Endothelial cell of umbilical vein (primary cell): ENCODE measurements at regions not wholly inside any gene's neighbourhood (a gene's known extent, or its start where the extent isn't known, plus 50 kb on each side); places are given as distances from the start of the nearest gene placed in this dataset.

Source experiments
- BruUV-seq: library from RNA; stranded (reverse); fragments of 400-500 nt; replicated peaks from 2 replicates; lab custom pipeline; 2021; lab: Mats Ljungman, UMichigan
- CTCF ChIA-PET: fragments of 300-600, 350-600 bp; sonication (Branson Sonifier 250); formaldehyde crosslinking; loops from one replicate; lab custom pipeline; 2021; ENCODE audit warnings: antibody characterized with exemption, inconsistent platforms; lab: Charles Lee
- POLR2A ChIA-PET: fragments of 300-600, 350-600 bp; sonication (Branson Sonifier 250); formaldehyde crosslinking; loops from one replicate; lab custom pipeline; 2021; ENCODE audit warnings: antibody characterized with exemption, inconsistent platforms; lab: Charles Lee
- DNase-seq: peaks from one replicate; pipeline ENCODE4 v3.0.0-alpha.2; 2011; ENCODE audit warnings: low read depth, low spot score
- FAIRE-seq: peaks from 2 replicates; lab custom pipeline; 2011; peaks lifted over from hg19 to GRCh38; lab: Jason Lieb, UNC
- H2AFZ ChIP-seq: 2 replicates; pipeline ENCODE4 v1.6.0; 2012; ENCODE audit warnings: low read depth, low read length, control low read depth, inconsistent platforms
- H3K27ac ChIP-seq: 2 replicates; pipeline ENCODE4 v1.5.1; 2011; ENCODE audit warnings: low read depth, mild to moderate bottlenecking, control low read depth, low read length, moderate library complexity; ENCODE audit not compliant: insufficient read depth
- H3K27me3 ChIP-seq, 2 experiments: 2 replicates each; pipeline versions ENCODE4 v1.6.0 to v1.6.1; 2011; ENCODE audit warnings: low read length in 2 of 2, mixed read lengths in 1 of 2; ENCODE audit not compliant: control insufficient read depth in 2 of 2, insufficient read depth in 2 of 2
- H3K36me3 ChIP-seq, 2 experiments: 2 replicates in 1 of 2; 3 replicates in 1 of 2; pipeline ENCODE4 v1.5.1; 2011; ENCODE audit warnings: low read length in 2 of 2, mild to moderate bottlenecking in 1 of 2, moderate library complexity in 1 of 2; ENCODE audit not compliant: control insufficient read depth in 2 of 2, insufficient read depth in 2 of 2; ENCODE audit errors: extremely low read depth in 1 of 2
- H3K4me1 ChIP-seq: 3 replicates; pipeline ENCODE4 v1.5.1; 2011; ENCODE audit warnings: mild to moderate bottlenecking, low read length; ENCODE audit not compliant: control insufficient read depth, insufficient read depth; ENCODE audit errors: extremely low read depth
- H3K4me2 ChIP-seq: 2 replicates; pipeline ENCODE4 v1.6.1; 2011; ENCODE audit warnings: low read length, control low read depth, mixed read lengths; ENCODE audit not compliant: insufficient read depth
- H3K4me3 ChIP-seq, 3 experiments: fragments of 200-600 bp in 1 of 3; sonication (generic), shearing (Covaris generic) in 1 of 3; replicated peaks in 1 of 3; 2 replicates each; pipeline ENCODE4 v1.5.1; 2011 to 2016; ENCODE audit warnings: control low read depth in 3 of 3, low read length in 3 of 3, mild to moderate bottlenecking in 2 of 3, inconsistent platforms in 1 of 3, low read depth in 1 of 3, moderate library complexity in 1 of 3; ENCODE audit not compliant: insufficient read depth in 1 of 3
- H3K79me2 ChIP-seq: 2 replicates; pipeline ENCODE4 v1.6.0; 2012; ENCODE audit warnings: low read length, inconsistent platforms; ENCODE audit not compliant: control insufficient read depth, insufficient read depth
- H3K9ac ChIP-seq: replicated peaks from 2 replicates; pipeline ENCODE3; 2011; ENCODE audit warnings: low read length, control low read depth; ENCODE audit not compliant: insufficient read depth; ENCODE audit errors: extremely low read depth
- H3K9me1 ChIP-seq: replicated peaks from 3 replicates; pipeline ENCODE4 v1.6.0; 2011; ENCODE audit warnings: mild to moderate bottlenecking, low read length; ENCODE audit not compliant: control insufficient read depth, insufficient read depth; ENCODE audit errors: extremely low read depth
- H3K9me3 ChIP-seq: replicated peaks from 2 replicates; pipeline ENCODE4 v1.5.1; 2012; ENCODE audit warnings: low read length, inconsistent platforms; ENCODE audit not compliant: control insufficient read depth, insufficient read depth
- H4K20me1 ChIP-seq: replicated peaks from 2 replicates; pipeline ENCODE3; 2011; ENCODE audit warnings: mild to moderate bottlenecking, low read length; ENCODE audit not compliant: control insufficient read depth, insufficient read depth; ENCODE audit errors: extremely low read depth
- EZH2 ChIP-seq: IDR thresholded peaks from 2 replicates; pipeline ENCODE4 v1.6.1; 2012; ENCODE audit warnings: borderline replicate concordance, low read depth, mild to moderate bottlenecking, moderate library complexity, low read length, inconsistent platforms; ENCODE audit not compliant: severe bottlenecking
- FOS ChIP-seq: IDR thresholded peaks from 2 replicates; pipeline ENCODE4 v1.6.1; 2011; ENCODE audit warnings: mild to moderate bottlenecking, low read length, moderate library complexity, borderline replicate concordance; ENCODE audit not compliant: insufficient read depth
- GATA2 ChIP-seq: IDR thresholded peaks from 2 replicates; pipeline ENCODE4 v1.7.0; 2011; ENCODE audit warnings: low read depth, mild to moderate bottlenecking, moderate library complexity, mixed read lengths, low read length; ENCODE audit not compliant: insufficient read length, insufficient read depth
- JUN ChIP-seq: IDR thresholded peaks from 2 replicates; pipeline ENCODE4 v1.6.1; 2011; ENCODE audit warnings: borderline replicate concordance, low read depth; ENCODE audit not compliant: insufficient read length, insufficient read depth
- MYC ChIP-seq: IDR thresholded peaks from one replicate; pipeline ENCODE4 v1.6.1; 2011; ENCODE audit warnings: mild to moderate bottlenecking, low read depth, low read length
- POLR2A ChIP-seq: IDR thresholded peaks from 2 replicates; pipeline ENCODE4 v1.6.1; 2012; ENCODE audit warnings: low read depth, mild to moderate bottlenecking, control low read depth, low read length
- POLR2AphosphoS5 ChIP-seq: IDR thresholded peaks from 2 replicates; pipeline ENCODE4 v1.6.1; 2012; ENCODE audit warnings: low read depth, mild to moderate bottlenecking, control low read depth, low read length, moderate library complexity; ENCODE audit not compliant: insufficient read depth
- dilution Hi-C: fragments of 300-500 bp; cut with MboI; formaldehyde crosslinking; loops from one replicate; pipeline ENCODE4 v1.15.0; 2019; ENCODE audit warnings: low sequenced_read_pairs; ENCODE audit not compliant: extremely low pct_ligation_motif_present
- intact Hi-C: fragments of 100-400 bp; cut with micrococcal nuclease; formaldehyde crosslinking; loops from one replicate; pipeline ENCODE4 v1.10.0; 2022
- TF ChIP-seq, protein P1 (sequence below): IDR thresholded peaks from 2 replicates; pipeline ENCODE4 v1.6.1; 2011; ENCODE audit not compliant: insufficient read depth, insufficient read length
- TF ChIP-seq, protein P2 (sequence below), 2 donors: IDR thresholded peaks; 1 replicate in 1 of 2; 2 replicates in 1 of 2; pipeline ENCODE4 v1.5.1; 2011; ENCODE audit warnings: low read length in 2 of 2, mild to moderate bottlenecking in 2 of 2, moderate library complexity in 2 of 2, control low read depth in 1 of 2, inconsistent platforms in 1 of 2, low read depth in 1 of 2; ENCODE audit not compliant: insufficient read depth in 1 of 2; ENCODE audit errors: extremely low read depth in 1 of 2

DNA sequence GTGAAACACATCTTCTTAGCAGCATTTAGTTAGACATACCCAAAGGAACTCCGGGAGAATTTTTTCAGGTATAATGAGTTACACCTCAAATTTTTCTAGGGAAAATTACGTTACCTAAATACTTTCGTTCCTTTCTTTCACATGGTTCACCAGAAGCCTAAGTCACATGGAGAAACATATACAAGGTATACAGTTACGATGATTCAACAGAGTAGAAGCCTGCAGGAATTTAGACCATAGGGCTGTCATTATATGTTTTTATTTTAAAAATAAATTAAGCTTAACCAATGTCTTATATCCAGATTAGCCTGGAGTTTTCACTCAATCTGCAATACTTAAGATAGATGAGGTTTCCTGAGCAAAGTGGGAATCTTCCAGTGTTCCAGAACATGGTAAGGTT is 549.5 kb upstream of the JARID2 start:
- Histone ChIP-seq H3K9me3 (peaks cover 2% of the 10 kb centered on the region), H3K27ac (no peak overlapping the region), H4K20me1 (no peaks in the 10 kb centered on the region), H3K4me3 (no peak overlapping the region), H3K9me1 (no peaks in the 10 kb centered on the region), H3K9ac (no peak overlapping the region), H3K4me1 (no peaks in the 10 kb centered on the region), H3K27me3 (no peaks in the 10 kb centered on the region), H2AFZ (no peak overlapping the region), H3K36me3 (no peaks in the 10 kb centered on the region), H3K4me2 (no peak overlapping the region), H3K79me2 (no peaks in the 10 kb centered on the region)
- no TSS peak for BruUV-seq
- POLR2A ChIA-PET = no interaction called here
- intact Hi-C loops (no loop called here), dilution Hi-C loops (no loop called here)
- FAIRE-seq (no peak), DNase-seq (no peak)
- CTCF ChIA-PET = no interaction called here
- no peak for TF ChIP-seq JUN
- TF ChIP-seq POLR2AphosphoS5 = no peak
- TF ChIP-seq FOS = no peak
- TF ChIP-seq GATA2 = no peak
- TF ChIP-seq, protein P1, sequence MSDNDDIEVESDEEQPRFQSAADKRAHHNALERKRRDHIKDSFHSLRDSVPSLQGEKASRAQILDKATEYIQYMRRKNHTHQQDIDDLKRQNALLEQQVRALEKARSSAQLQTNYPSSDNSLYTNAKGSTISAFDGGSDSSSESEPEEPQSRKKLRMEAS = no peak

DNA sequence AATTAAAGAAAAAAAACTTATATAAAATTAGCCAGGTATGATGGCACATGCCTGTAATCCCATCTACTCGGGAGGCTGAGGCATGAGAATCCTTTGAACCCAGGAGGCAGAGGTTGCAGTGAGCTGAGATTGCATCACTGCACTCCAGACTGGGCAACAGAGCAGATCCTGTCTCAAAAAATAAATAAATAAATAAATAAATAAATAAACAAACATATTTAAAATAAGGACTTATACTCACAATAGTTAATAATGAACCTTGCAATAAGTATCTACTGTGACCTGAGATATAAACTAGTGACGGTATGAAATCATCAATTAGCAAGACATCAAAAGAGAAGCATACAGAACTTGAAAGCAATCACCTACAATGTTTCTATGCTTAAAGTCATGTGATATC is 548.4 kb upstream of the JARID2 start:
- no TSS peak for BruUV-seq
- no peaks in the 10 kb centered on the region for H3K9me1 ChIP-seq
- no peaks in the 10 kb centered on the region for H4K20me1 ChIP-seq
- peaks cover 2% of the 10 kb centered on the region for H3K9me3 ChIP-seq
- no peak overlapping the region for H3K27ac ChIP-seq
- no peaks in the 10 kb centered on the region for H3K36me3 ChIP-seq
- FAIRE-seq (no peak), DNase-seq (no peak)
- no peak overlapping the region for H3K4me3 ChIP-seq
- dilution Hi-C loops (no loop called here), intact Hi-C loops (no loop called here)
- CTCF ChIA-PET = no interaction called here
- POLR2A ChIA-PET = no interaction called here
- H3K4me2 ChIP-seq = no peak overlapping the region
- no peaks in the 10 kb centered on the region for H3K27me3 ChIP-seq
- no peaks in the 10 kb centered on the region for H3K79me2 ChIP-seq
- no peak for TF ChIP-seq JUN
- TF ChIP-seq, protein P1 = no peak
- TF ChIP-seq POLR2A = no peak
- TF ChIP-seq POLR2AphosphoS5 = no peak
- no peak for TF ChIP-seq GATA2
- TF ChIP-seq EZH2 = no peak
- TF ChIP-seq FOS = no peak
- TF ChIP-seq, protein P2, sequence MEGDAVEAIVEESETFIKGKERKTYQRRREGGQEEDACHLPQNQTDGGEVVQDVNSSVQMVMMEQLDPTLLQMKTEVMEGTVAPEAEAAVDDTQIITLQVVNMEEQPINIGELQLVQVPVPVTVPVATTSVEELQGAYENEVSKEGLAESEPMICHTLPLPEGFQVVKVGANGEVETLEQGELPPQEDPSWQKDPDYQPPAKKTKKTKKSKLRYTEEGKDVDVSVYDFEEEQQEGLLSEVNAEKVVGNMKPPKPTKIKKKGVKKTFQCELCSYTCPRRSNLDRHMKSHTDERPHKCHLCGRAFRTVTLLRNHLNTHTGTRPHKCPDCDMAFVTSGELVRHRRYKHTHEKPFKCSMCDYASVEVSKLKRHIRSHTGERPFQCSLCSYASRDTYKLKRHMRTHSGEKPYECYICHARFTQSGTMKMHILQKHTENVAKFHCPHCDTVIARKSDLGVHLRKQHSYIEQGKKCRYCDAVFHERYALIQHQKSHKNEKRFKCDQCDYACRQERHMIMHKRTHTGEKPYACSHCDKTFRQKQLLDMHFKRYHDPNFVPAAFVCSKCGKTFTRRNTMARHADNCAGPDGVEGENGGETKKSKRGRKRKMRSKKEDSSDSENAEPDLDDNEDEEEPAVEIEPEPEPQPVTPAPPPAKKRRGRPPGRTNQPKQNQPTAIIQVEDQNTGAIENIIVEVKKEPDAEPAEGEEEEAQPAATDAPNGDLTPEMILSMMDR (IDR thresholded peaks at IDR 0.05; ENCODE audit: extremely low read depth in 1 of 2, insufficient read depth in 1 of 2, low read depth in 1 of 2, low read length in 2 of 2) = no peak
- no peak for TF ChIP-seq MYC
- no peak overlapping the region for H3K9ac ChIP-seq
- no peak overlapping the region for H2AFZ ChIP-seq
- no peaks in the 10 kb centered on the region for H3K4me1 ChIP-seq
